OCI-LY1 (cell line): ENCODE measurements at regions not wholly inside any gene's neighbourhood (a gene's known extent, or its start where the extent isn't known, plus 50 kb on each side); places are given as distances from the start of the nearest gene placed in this dataset.
"Not testable (repeated sequence)": the region's sequence is repeated elsewhere in the genome, so short reads cannot be mapped to it uniquely, and the experiment has no call there.

Experiments
- CTCF ChIP-seq: fragments of 200-600 bp; sonication (generic), shearing (Covaris generic); IDR thresholded peaks from 2 replicates; pipeline ENCODE4 v1.5.1; 2017; ENCODE audit warnings: mild to moderate bottlenecking, antibody characterized with exemption, low read length, moderate library complexity, mixed read lengths
- EZH2 ChIP-seq: fragments of 200-600 bp; sonication (generic), shearing (Covaris generic); IDR thresholded peaks from 2 replicates; pipeline ENCODE4 v1.8.0; 2017; ENCODE audit warnings: borderline replicate concordance, mixed run types, mild to moderate bottlenecking, antibody characterized with exemption, low read length, moderate library complexity, mixed read lengths

- not testable (repeated sequence) for TF ChIP-seq EZH2, CTCF
Measured at GRCh38 chr1:94348386-94348785, 69.8 kb upstream of the ABCD3 start.
